ENCODE measurements at regions not wholly inside any gene's neighbourhood (a gene's known extent, or its start where the extent isn't known, plus 50 kb on each side); places are given as distances from the start of the nearest gene placed in this dataset.
A peak's percentile ranks its signal among the peaks of the same experiment; 100 is the strongest.

GRCh38 chr2:226619707-226620106 lies 179.9 kb downstream of the IRS1 start:
- H3K4me2 ChIP-seq (ENCODE audit: unreplicated experiment), result no peak overlapping the region
- no peak for DNase-seq
- TF ChIP-seq EZH2phosphoT487 (IDR thresholded peaks at IDR 0.05; ENCODE audit: insufficient read depth, low read depth), result no peak
- no peak for TF ChIP-seq EZH2 (IDR thresholded peaks at IDR 0.05; ENCODE audit: insufficient read depth, poor library complexity, severe bottlenecking)
- H3F3A ChIP-seq (ENCODE audit: insufficient read depth), result no peaks in the 10 kb centered on the region
- no peaks in the 10 kb centered on the region for H4K20me1 ChIP-seq (ENCODE audit: insufficient read depth)
- H3K79me2 ChIP-seq (ENCODE audit: insufficient read depth), result no peaks in the 10 kb centered on the region
- no peak overlapping the region for H3K4me3 ChIP-seq
- in situ Hi-C loops (cut with MboI), result no loop called here
- H3K36me3 ChIP-seq (ENCODE audit: low read depth), result no peaks in the 10 kb centered on the region
- H3K9me3 ChIP-seq (ENCODE audit: low read depth), result no peaks in the 10 kb centered on the region
- H3K27me3 ChIP-seq (replicated peaks; ENCODE audit: insufficient read depth), result no peaks in the 10 kb centered on the region
- no peak overlapping the region for H3K9ac ChIP-seq
- peaks cover 6% of the 10 kb centered on the region; the same call in 1 of the 2 replicates for H3K4me1 ChIP-seq (ENCODE audit: insufficient read depth)
- H3K27ac ChIP-seq, result no peak overlapping the region
- 97% methylated on average over 3 of the region's 3 CpGs for WGBS, 2 experiments (ENCODE audit: low coverage in 1 of 2, low lambda C conversion rate in 2 of 2, missing lambda C conversion rate in 2 of 2)
- no peaks in the 10 kb centered on the region for H3K9me2 ChIP-seq (ENCODE audit: insufficient read depth)
- H2AFZ ChIP-seq, result no peak overlapping the region

- DNase-seq, result peak; percentile 28
- in situ Hi-C loops (cut with MboI), result no loop called here
- 43 to 47% methylated on average over 2 of the region's 2 CpGs for WGBS, 2 experiments (ENCODE audit: low coverage in 1 of 2, low lambda C conversion rate in 2 of 2, missing lambda C conversion rate in 2 of 2)
- H3K27ac ChIP-seq, result no peak overlapping the region
- no peaks in the 10 kb centered on the region for H3K27me3 ChIP-seq (replicated peaks; ENCODE audit: insufficient read depth)
- H2AFZ ChIP-seq, result no peak overlapping the region
- H3K9me2 ChIP-seq (ENCODE audit: insufficient read depth), result no peaks in the 10 kb centered on the region
- no peak overlapping the region for H3K4me2 ChIP-seq (ENCODE audit: unreplicated experiment)
- no peak overlapping the region for H3K4me3 ChIP-seq
- no peaks in the 10 kb centered on the region for H3F3A ChIP-seq (ENCODE audit: insufficient read depth)
- H4K20me1 ChIP-seq (ENCODE audit: insufficient read depth), result no peaks in the 10 kb centered on the region
- peaks cover 6% of the 10 kb centered on the region; the same call in 1 of the 2 replicates for H3K4me1 ChIP-seq (ENCODE audit: insufficient read depth)
- no peak overlapping the region for H3K9ac ChIP-seq
- no peaks in the 10 kb centered on the region for H3K9me3 ChIP-seq (ENCODE audit: low read depth)
- H3K79me2 ChIP-seq (ENCODE audit: insufficient read depth), result no peaks in the 10 kb centered on the region
- no peaks in the 10 kb centered on the region for H3K36me3 ChIP-seq (ENCODE audit: low read depth)
- TF ChIP-seq EZH2phosphoT487 (IDR thresholded peaks at IDR 0.05; ENCODE audit: insufficient read depth, low read depth) (no peak), EZH2 (IDR thresholded peaks at IDR 0.05; ENCODE audit: insufficient read depth, poor library complexity, severe bottlenecking) (no peak)
Observed at GRCh38 chr2:226618875-226619605, 180.6 kb downstream of the IRS1 start.

DNA sequence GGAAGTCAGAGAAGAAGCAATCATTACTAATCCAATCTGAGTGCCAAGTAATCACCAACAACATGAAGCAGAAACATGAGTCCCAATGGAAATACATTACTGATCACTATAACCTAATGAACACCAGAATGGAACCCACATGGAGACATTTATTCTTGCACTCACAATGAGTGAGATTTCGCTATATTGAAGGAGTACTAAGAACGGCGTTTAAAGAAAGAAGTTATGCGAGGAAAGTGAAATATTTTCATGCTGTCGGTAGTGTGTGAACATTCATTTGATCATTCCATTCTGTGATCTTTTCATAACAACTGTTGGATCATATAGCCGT lies 181.1 kb downstream of the IRS1 start:
- no peaks in the 10 kb centered on the region for H3K79me2 ChIP-seq (ENCODE audit: insufficient read depth)
- 0 out of 2 replicates have a peak, but pooled peaks cover 4% of the 10 kb centered on the region for H3K9me2 ChIP-seq (ENCODE audit: insufficient read depth)
- no peaks in the 10 kb centered on the region for H4K20me1 ChIP-seq (ENCODE audit: insufficient read depth)
- H3K4me1 ChIP-seq (ENCODE audit: insufficient read depth), result peaks cover 6% of the 10 kb centered on the region; the same call in 1 of the 2 replicates
- H3K4me2 ChIP-seq (ENCODE audit: unreplicated experiment), result no peak overlapping the region
- no peaks in the 10 kb centered on the region for H3K36me3 ChIP-seq (ENCODE audit: low read depth)
- TF ChIP-seq EZH2phosphoT487 (IDR thresholded peaks at IDR 0.05; ENCODE audit: insufficient read depth, low read depth) (no peak), EZH2 (IDR thresholded peaks at IDR 0.05; ENCODE audit: insufficient read depth, poor library complexity, severe bottlenecking) (no peak)
- no peaks in the 10 kb centered on the region for H3K9me3 ChIP-seq (ENCODE audit: low read depth)
- H3K27me3 ChIP-seq (replicated peaks; ENCODE audit: insufficient read depth), result no peaks in the 10 kb centered on the region
- no peak overlapping the region for H3K9ac ChIP-seq
- no peak for DNase-seq
- no peak overlapping the region for H3K27ac ChIP-seq
- no peak overlapping the region for H2AFZ ChIP-seq
- in situ Hi-C loops (cut with MboI), result no loop called here
- H3F3A ChIP-seq (ENCODE audit: insufficient read depth), result peaks cover 1% of the 10 kb centered on the region; the same call in 1 of the 2 replicates
- no peak overlapping the region for H3K4me3 ChIP-seq
- WGBS, 2 experiments (ENCODE audit: low coverage in 1 of 2, low lambda C conversion rate in 2 of 2, missing lambda C conversion rate in 2 of 2), result 86 to 87% methylated on average over 6 of the region's 6 CpGs

DNA sequence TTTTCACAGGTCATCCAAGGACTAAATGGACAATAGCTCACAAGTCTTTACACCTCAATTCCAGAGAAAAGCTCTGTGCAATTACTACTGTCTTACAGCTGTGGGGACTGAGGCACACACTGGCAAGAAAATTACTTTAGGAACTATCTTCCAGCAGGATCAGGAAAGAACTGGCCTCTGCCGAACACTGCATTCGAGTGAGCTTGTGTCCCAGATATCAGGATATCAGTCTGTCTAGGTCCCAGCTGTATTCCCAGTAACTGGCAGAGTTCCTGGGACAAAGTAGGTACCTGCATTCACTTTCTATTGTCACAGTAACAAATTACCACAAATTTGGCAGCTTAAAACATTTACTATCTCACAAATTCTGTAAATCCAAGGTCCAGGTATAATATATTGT lies 183.7 kb downstream of the IRS1 start:
- H3F3A ChIP-seq (ENCODE audit: insufficient read depth), result peaks cover 27% of the 10 kb centered on the region
- 0 out of 2 replicates have a peak, but pooled peaks cover 7% of the 10 kb centered on the region for H3K9me2 ChIP-seq (ENCODE audit: insufficient read depth)
- 91 to 92% methylated on average over 2 of the region's 2 CpGs for WGBS, 2 experiments (ENCODE audit: low coverage in 1 of 2, low lambda C conversion rate in 2 of 2, missing lambda C conversion rate in 2 of 2)
- H3K4me3 ChIP-seq, result no peak overlapping the region
- no peak overlapping the region for H3K9ac ChIP-seq
- H4K20me1 ChIP-seq (ENCODE audit: insufficient read depth), result no peaks in the 10 kb centered on the region
- H3K4me1 ChIP-seq (ENCODE audit: insufficient read depth), result peaks cover 29% of the 10 kb centered on the region
- TF ChIP-seq EZH2 (IDR thresholded peaks at IDR 0.05; ENCODE audit: insufficient read depth, poor library complexity, severe bottlenecking), result no peak
- no peak for TF ChIP-seq EZH2phosphoT487 (IDR thresholded peaks at IDR 0.05; ENCODE audit: insufficient read depth, low read depth)
- in situ Hi-C loops (cut with MboI), result no loop called here
- DNase-seq, result no peak
- no peaks in the 10 kb centered on the region for H3K9me3 ChIP-seq (ENCODE audit: low read depth)
- H2AFZ ChIP-seq, result no peak overlapping the region
- H3K27me3 ChIP-seq (replicated peaks; ENCODE audit: insufficient read depth), result no peaks in the 10 kb centered on the region
- H3K4me2 ChIP-seq (ENCODE audit: unreplicated experiment), result no peak overlapping the region
- no peak overlapping the region for H3K27ac ChIP-seq
- no peaks in the 10 kb centered on the region for H3K79me2 ChIP-seq (ENCODE audit: insufficient read depth)
- no peaks in the 10 kb centered on the region for H3K36me3 ChIP-seq (ENCODE audit: low read depth)

All from GM23248 (cell line).